Islet of Langerhans (tissue), 1 donor: ENCODE measurements at regions not wholly inside any gene's neighbourhood (a gene's known extent, or its start where the extent isn't known, plus 50 kb on each side); places are given as distances from the start of the nearest gene placed in this dataset.

ENCODE experiments used
- FAIRE-seq: peaks from one replicate; lab custom pipeline; 2011; peaks lifted over from hg19 to GRCh38; lab: Jason Lieb, UNC

GRCh38 chr7:35581605-35582210 lies 113.2 kb downstream of the HERPUD2 start:
- no peak for FAIRE-seq

- FAIRE-seq: no peak
Measured at GRCh38 chr7:35576031-35576573, 118.8 kb downstream of the HERPUD2 start.

GRCh38 chr7:35571611-35572240 lies 123.2 kb downstream of the HERPUD2 start:
- FAIRE-seq: no peak

- FAIRE-seq: no peak
Measured at GRCh38 chr7:35570937-35571336, 124.0 kb downstream of the HERPUD2 start.

GRCh38 chr7:35565927-35566326 lies 129.0 kb downstream of the HERPUD2 start:
- no peak for FAIRE-seq

GRCh38 chr7:35558841-35559240 lies 136.1 kb downstream of the HERPUD2 start:
- FAIRE-seq: no peak

GRCh38 chr7:35556515-35557471 lies 138.1 kb downstream of the HERPUD2 start:
- no peak for FAIRE-seq

GRCh38 chr7:35555934-35556333 lies 139.0 kb downstream of the HERPUD2 start:
- FAIRE-seq: no peak

- FAIRE-seq: no peak
Measured at GRCh38 chr7:35555386-35555785, 139.5 kb downstream of the HERPUD2 start.

GRCh38 chr7:35553519-35553918 lies 141.4 kb downstream of the HERPUD2 start:
- no peak for FAIRE-seq

- FAIRE-seq: no peak
Measured at GRCh38 chr7:35552691-35553090, 142.2 kb downstream of the HERPUD2 start.

GRCh38 chr7:35551321-35552081 lies 143.4 kb downstream of the HERPUD2 start:
- FAIRE-seq: no peak

GRCh38 chr7:35550831-35551230 lies 144.1 kb downstream of the HERPUD2 start:
- FAIRE-seq: no peak

GRCh38 chr7:35549781-35550180 lies 145.2 kb downstream of the HERPUD2 start:
- no peak for FAIRE-seq

GRCh38 chr7:35548291-35548690 lies 146.6 kb downstream of the HERPUD2 start:
- FAIRE-seq: no peak

- FAIRE-seq: no peak
Measured at GRCh38 chr7:35546691-35547429, 148.1 kb downstream of the HERPUD2 start.

GRCh38 chr7:35545831-35546230 lies 149.1 kb downstream of the HERPUD2 start:
- FAIRE-seq: no peak

GRCh38 chr7:35544028-35544742 lies 150.8 kb downstream of the HERPUD2 start:
- no peak for FAIRE-seq

- FAIRE-seq: no peak
Measured at GRCh38 chr7:35537067-35538023, 157.6 kb downstream of the HERPUD2 start.
